ENCODE measurements at regions not wholly inside any gene's neighbourhood (a gene's known extent, or its start where the extent isn't known, plus 50 kb on each side); places are given as distances from the start of the nearest gene placed in this dataset.

GRCh38 chr5:57566914-57567313 is 84.3 kb upstream of the ACTBL2 start:
- TF ChIP-seq, protein P1, sequence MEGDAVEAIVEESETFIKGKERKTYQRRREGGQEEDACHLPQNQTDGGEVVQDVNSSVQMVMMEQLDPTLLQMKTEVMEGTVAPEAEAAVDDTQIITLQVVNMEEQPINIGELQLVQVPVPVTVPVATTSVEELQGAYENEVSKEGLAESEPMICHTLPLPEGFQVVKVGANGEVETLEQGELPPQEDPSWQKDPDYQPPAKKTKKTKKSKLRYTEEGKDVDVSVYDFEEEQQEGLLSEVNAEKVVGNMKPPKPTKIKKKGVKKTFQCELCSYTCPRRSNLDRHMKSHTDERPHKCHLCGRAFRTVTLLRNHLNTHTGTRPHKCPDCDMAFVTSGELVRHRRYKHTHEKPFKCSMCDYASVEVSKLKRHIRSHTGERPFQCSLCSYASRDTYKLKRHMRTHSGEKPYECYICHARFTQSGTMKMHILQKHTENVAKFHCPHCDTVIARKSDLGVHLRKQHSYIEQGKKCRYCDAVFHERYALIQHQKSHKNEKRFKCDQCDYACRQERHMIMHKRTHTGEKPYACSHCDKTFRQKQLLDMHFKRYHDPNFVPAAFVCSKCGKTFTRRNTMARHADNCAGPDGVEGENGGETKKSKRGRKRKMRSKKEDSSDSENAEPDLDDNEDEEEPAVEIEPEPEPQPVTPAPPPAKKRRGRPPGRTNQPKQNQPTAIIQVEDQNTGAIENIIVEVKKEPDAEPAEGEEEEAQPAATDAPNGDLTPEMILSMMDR (IDR thresholded peaks at IDR 0.05), result no peak
- no peak for TF ChIP-seq POLR2A (IDR thresholded peaks at IDR 0.05)
